Amygdala (tissue), 56 donors: ENCODE measurements at regions not wholly inside any gene's neighbourhood (a gene's known extent, or its start where the extent isn't known, plus 50 kb on each side); places are given as distances from the start of the nearest gene placed in this dataset.
"Not testable (repeated sequence)": the region's sequence is repeated elsewhere in the genome, so short reads cannot be mapped to it uniquely, and the experiment has no call there.

ENCODE experiments used
- DNase-seq, 56 donors: peaks; one replicate each; lab custom pipeline; 2025; lab: John Stamatoyannopoulos, UW

- not testable (repeated sequence) for DNase-seq
Observed at GRCh38 chr7:19882893-19883292, 109.5 kb upstream of the TMEM196 start.

- no peak for DNase-seq
Observed at GRCh38 chr7:19872094-19872493, 98.7 kb upstream of the TMEM196 start.

- DNase-seq = no peak
Observed at GRCh38 chr7:19871102-19871501, 97.7 kb upstream of the TMEM196 start.

GRCh38 chr7:19869979-19870378, 96.6 kb upstream of the TMEM196 start:
- no peak for DNase-seq

- DNase-seq = no peak
Observed at GRCh38 chr7:19853261-19853832, 79.9 kb upstream of the TMEM196 start.

GRCh38 chr7:19852192-19852591, 78.8 kb upstream of the TMEM196 start:
- DNase-seq = no peak

GRCh38 chr7:19851504-19851903, 78.1 kb upstream of the TMEM196 start:
- no peak for DNase-seq

GRCh38 chr7:19834566-19834965, 61.1 kb upstream of the TMEM196 start:
- DNase-seq = no peak

- no peak for DNase-seq
Observed at GRCh38 chr7:19830604-19831003, 57.2 kb upstream of the TMEM196 start.
